GM18499 (cell line): ENCODE measurements at regions not wholly inside any gene's neighbourhood (a gene's known extent, or its start where the extent isn't known, plus 50 kb on each side); places are given as distances from the start of the nearest gene placed in this dataset.
"Not testable (repeated sequence)": the region's sequence is repeated elsewhere in the genome, so short reads cannot be mapped to it uniquely, and the experiment has no call there.

Source experiments
- ATAC-seq: cut with Tn5 transposase; IDR thresholded peaks from one replicate; pipeline ENCODE4 v1.9.1; 2021; ENCODE audit warnings: moderate number of reproducible peaks; ENCODE audit not compliant: insufficient read depth, unreplicated experiment

GRCh38 chr6:74366634-74367033 is 670.6 kb downstream of the CD109 start:
- no peak for ATAC-seq

GRCh38 chr6:74362391-74362790 is 666.4 kb downstream of the CD109 start:
- no peak for ATAC-seq

- no peak for ATAC-seq
Observed at GRCh38 chr6:74357321-74357720, 661.3 kb downstream of the CD109 start.

GRCh38 chr6:74356391-74356790 is 660.4 kb downstream of the CD109 start:
- ATAC-seq = no peak

GRCh38 chr6:74346936-74347535 is 651.0 kb downstream of the CD109 start:
- no peak for ATAC-seq

GRCh38 chr6:74343804-74344203 is 647.8 kb downstream of the CD109 start:
- ATAC-seq = no peak

- ATAC-seq = not testable (repeated sequence)
Observed at GRCh38 chr6:74343321-74343720, 647.3 kb downstream of the CD109 start.

GRCh38 chr6:74334722-74335121 is 638.7 kb downstream of the CD109 start:
- no peak for ATAC-seq

GRCh38 chr6:74333406-74333805 is 637.4 kb downstream of the CD109 start:
- ATAC-seq = no peak

- no peak for ATAC-seq
Observed at GRCh38 chr6:74320715-74321114, 624.7 kb downstream of the CD109 start.

- no peak for ATAC-seq
Observed at GRCh38 chr6:74320074-74320473, 624.1 kb downstream of the CD109 start.

GRCh38 chr6:74319292-74319691 is 623.3 kb downstream of the CD109 start:
- no peak for ATAC-seq

- ATAC-seq = no peak
Observed at GRCh38 chr6:74318738-74319137, 622.7 kb downstream of the CD109 start.

- no peak for ATAC-seq
Observed at GRCh38 chr6:74312081-74312480, 616.1 kb downstream of the CD109 start.

- ATAC-seq = no peak
Observed at GRCh38 chr6:74311431-74311830, 615.4 kb downstream of the CD109 start.

GRCh38 chr6:74289884-74290283 is 593.9 kb downstream of the CD109 start:
- no peak for ATAC-seq

GRCh38 chr6:74287932-74288331 is 591.9 kb downstream of the CD109 start:
- no peak for ATAC-seq

GRCh38 chr6:74287441-74287840 is 591.4 kb downstream of the CD109 start:
- no peak for ATAC-seq

GRCh38 chr6:74284284-74284683 is 588.3 kb downstream of the CD109 start:
- no peak for ATAC-seq

GRCh38 chr6:74283532-74283931 is 587.5 kb downstream of the CD109 start:
- ATAC-seq = no peak

- ATAC-seq = no peak
Observed at GRCh38 chr6:74282143-74282689, 586.2 kb downstream of the CD109 start.

- no peak for ATAC-seq
Observed at GRCh38 chr6:74280130-74280692, 584.2 kb downstream of the CD109 start.
